Renal cortex interstitium (tissue), 11 donors: ENCODE measurements at regions not wholly inside any gene's neighbourhood (a gene's known extent, or its start where the extent isn't known, plus 50 kb on each side); places are given as distances from the start of the nearest gene placed in this dataset.
"Not testable (repeated sequence)": the region's sequence is repeated elsewhere in the genome, so short reads cannot be mapped to it uniquely, and the experiment has no call there.

Experiments
- DNase-seq, 11 donors: peaks; one replicate each; pipeline ENCODE4 v3.0.0-alpha.2; 2013; ENCODE audit warnings: low read depth in 9 of 11, low spot score in 4 of 11; ENCODE audit errors: extremely low read depth in 1 of 11

GRCh38 chr13:82627183-82627582 is 1255.1 kb downstream of the SLITRK1 start:
- no peak for DNase-seq

DNA sequence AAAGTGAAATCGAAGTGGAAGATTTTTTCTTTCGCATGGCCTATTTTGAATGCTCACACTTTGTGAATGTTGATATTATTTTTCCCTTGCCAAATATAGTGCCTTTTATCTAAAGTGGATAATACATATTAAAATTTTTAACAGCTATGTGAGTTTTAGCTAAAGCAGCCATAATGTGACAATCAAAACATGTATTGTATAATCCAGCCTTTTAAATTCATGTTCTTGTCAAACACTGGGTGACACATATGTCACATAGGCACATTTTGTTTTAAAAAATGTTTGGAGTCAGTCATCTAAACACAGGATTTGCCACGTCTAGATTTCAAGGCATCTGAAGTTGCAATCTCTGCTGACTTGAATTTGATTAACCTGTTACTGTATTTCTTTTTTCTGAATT is 1256.6 kb downstream of the SLITRK1 start:
- no peak for DNase-seq

DNA sequence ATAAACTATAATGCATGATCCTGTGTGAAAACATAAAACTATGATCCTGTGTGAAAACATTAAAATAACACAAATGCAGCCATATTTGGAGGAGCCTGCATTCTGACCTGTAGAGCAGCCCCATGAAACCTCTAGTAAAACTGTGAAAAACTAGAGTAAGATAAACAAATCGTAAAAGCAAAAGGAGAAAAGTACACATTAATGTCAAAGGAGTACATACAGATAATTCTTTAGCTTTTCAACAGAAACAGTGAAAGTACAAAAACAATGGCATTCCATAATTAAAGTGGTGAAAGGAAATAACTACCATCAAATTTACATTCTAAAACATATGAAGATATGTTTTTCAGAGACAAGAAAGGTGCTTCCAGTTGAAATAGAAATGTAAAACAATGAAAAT is 1267.2 kb downstream of the SLITRK1 start:
- no peak for DNase-seq

- DNase-seq: no peak
Observed at GRCh38 chr13:82614086-82614485, 1268.2 kb downstream of the SLITRK1 start.

DNA sequence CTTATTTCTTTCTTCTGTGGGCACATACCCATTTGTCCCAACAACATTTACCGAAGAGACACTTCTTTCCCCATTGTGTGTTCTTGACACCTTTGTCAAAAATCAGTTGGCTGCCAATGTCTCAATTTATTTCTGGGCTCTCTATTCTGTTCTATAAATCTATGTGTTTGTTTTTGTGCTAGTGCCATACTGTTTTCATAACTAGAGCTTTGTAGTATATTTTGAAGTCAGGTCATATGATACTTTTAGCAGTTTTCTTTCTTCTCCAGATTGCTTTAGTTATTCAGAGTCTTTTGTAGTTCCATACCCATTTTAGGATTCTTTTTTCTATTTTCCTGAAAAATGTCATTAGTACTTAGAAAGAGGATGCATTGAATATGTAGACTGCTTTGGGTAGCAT is 1276.3 kb downstream of the SLITRK1 start:
- no peak for DNase-seq

- no peak for DNase-seq
Observed at GRCh38 chr13:82597747-82598146, 1284.5 kb downstream of the SLITRK1 start.

GRCh38 chr13:82593239-82593638 is 1289.0 kb downstream of the SLITRK1 start:
- DNase-seq: no peak

- DNase-seq: no peak
Observed at GRCh38 chr13:82571653-82572052, 1310.6 kb downstream of the SLITRK1 start.

DNA sequence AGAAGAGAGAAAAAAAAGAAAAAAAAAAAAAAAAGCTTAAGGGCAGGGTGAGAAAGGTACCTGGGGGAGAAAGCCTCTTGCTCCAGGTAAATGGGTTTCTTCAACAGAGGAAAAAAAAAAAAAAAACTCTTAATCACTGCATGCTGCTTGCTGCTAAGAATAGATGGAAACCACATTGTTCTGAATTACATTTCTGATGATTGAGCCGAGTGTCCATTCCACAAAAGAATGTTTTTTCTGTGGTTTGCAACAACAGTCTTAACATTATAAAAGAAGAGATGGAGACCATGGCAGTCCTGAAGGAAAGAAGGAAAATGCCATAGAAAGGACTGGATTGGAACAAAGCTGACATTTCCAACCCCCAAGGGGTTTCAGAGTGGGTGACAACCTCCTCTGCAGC is 1312.7 kb downstream of the SLITRK1 start:
- no peak for DNase-seq

DNA sequence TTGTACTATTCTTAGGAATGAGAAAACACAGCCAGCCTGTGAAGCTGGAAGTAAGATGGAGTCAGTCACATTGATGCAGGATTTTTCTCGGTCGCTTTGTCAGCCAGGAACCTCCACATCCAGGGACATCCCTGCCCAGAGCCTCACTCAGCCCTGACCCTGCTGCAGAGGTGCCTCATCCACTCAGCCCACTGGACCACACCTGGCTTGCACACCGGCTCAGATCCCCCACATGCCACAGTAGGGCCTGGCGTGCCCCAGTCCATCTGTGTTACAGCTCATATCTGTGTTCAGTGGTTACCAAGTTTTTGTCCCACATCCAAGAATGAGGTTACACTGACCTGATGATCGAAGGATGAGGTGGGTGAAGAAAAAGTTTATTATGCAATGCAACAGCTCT is 1315.4 kb downstream of the SLITRK1 start:
- DNase-seq: no peak

DNA sequence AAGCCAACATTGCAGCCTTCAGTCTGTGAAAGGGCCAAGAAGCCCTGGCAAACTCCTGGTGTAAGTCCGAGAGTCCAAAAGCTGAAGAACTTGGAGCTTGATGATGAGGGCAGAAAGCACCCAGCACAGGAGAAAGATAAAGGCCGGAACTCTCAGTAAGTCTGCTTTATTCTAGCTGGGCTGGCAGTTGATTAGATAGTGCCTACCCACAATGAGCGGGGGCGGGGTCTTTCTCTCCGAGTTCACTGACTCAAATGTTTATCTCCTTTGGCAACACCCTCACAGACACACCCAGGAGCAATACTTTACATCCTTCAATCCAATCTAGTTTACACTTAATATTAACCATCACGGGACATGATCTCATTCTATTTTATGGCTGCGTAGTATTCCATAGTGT is 1317.1 kb downstream of the SLITRK1 start:
- DNase-seq: no peak

DNA sequence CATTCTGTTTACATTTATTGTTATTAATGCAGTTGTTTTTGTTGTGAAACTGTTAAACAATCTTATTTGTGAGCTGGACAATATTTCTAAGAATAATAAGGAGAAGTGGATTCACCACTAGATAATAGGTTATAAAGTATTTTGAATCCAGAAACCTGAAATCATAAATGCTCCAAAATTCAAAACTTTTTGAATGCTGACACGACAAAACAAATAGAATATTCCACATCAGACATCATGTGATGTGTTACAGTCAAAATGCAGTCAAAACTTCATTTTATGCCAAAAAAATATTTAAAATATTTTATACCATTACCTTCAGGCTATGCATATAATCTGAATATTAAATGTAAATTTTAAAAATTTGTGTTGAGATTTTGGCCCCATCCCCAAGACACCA is 1321.4 kb downstream of the SLITRK1 start:
- DNase-seq: no peak

- DNase-seq: no peak
Observed at GRCh38 chr13:82522872-82523271, 1359.4 kb downstream of the SLITRK1 start.

GRCh38 chr13:82506805-82507414 is 1375.4 kb downstream of the SLITRK1 start:
- DNase-seq: peak in 5 of 11 donors; percentile 1 to 15 (median 5)

DNA sequence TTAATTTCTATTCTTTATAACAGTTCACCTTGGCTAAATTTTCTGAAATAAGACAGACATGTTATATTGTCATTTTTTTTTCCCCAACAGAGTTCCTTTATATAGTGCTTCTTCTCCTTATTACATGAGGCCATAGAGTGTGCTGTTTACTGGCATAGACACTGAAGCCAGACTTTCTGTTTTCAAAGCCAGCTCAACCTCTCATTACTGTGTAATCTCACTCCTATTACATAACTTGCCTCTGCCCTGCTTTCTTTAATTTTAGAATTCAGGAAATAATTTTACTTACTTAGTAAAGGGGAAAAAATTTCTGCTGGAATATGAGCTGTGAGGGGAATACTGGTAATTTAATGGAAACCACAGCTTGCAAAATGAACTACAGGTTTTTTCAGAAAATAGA is 1380.4 kb downstream of the SLITRK1 start:
- no peak for DNase-seq

DNA sequence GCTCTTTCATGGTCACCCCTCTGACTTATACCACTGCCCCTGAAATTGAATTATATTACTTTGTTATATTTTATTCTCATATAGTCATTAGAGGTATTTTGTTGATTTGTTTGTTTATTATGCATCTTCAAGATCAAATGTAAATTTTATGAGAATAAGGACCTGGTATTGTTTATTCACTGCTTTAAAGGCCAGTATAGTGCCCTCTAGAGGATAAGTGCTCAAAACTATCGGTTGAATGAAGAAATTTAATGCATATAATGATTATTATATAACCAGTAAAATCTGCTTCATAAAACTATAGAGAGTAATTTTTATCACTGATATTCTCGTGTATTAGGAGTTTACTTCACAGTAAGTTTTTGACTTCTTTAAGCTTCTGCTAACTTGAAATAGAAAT is 1401.9 kb downstream of the SLITRK1 start:
- no peak for DNase-seq

GRCh38 chr13:82477436-82477835 is 1404.8 kb downstream of the SLITRK1 start:
- no peak for DNase-seq

DNA sequence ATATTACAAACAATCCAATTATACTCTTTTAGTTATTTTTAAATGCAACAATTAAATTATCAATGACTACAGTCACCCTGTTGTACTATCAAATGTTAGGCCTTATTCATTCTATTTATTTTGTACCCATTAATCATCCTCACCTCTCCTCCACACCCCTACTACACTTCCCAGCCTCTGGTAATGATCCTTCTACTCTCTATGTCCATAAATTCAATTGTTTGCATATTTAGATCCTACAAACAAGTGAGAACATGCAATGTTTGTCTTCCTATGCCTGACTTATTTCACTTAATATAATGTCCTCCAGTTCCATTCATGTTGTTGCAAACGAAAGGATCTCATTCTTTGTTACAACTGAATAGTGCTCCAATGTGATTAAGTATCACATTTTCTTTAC is 1414.6 kb downstream of the SLITRK1 start:
- DNase-seq: no peak

DNA sequence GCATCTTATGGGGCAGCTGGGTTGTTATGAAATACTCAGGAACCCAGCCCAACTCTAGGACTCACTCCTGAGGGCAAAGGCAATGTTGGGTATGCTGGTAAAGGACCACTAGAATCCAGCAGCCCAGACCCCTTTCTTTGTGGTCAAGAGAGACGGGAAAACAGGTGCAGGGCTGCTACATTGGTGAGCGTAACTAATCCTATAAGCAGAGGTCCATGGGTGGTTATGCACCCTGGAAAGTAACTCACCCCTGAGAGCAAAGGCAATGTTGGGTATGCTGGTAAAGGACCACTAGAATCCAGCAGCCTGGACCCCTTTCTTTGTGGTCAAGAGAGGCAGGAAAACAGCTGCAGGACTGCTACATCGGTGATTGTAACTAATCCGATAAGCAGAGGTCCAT is 1422.7 kb downstream of the SLITRK1 start:
- DNase-seq: not testable (repeated sequence)

GRCh38 chr13:82458169-82458568 is 1424.1 kb downstream of the SLITRK1 start:
- DNase-seq: no peak

- DNase-seq: not testable (repeated sequence)
Observed at GRCh38 chr13:82457548-82457947, 1424.7 kb downstream of the SLITRK1 start.
